Fibroblast of skin of scalp (primary cell): ENCODE measurements at regions not wholly inside any gene's neighbourhood (a gene's known extent, or its start where the extent isn't known, plus 50 kb on each side); places are given as distances from the start of the nearest gene placed in this dataset.

Experiments
- DNase-seq: peaks from one replicate; pipeline ENCODE4 v3.0.0-alpha.2; 2013

DNA sequence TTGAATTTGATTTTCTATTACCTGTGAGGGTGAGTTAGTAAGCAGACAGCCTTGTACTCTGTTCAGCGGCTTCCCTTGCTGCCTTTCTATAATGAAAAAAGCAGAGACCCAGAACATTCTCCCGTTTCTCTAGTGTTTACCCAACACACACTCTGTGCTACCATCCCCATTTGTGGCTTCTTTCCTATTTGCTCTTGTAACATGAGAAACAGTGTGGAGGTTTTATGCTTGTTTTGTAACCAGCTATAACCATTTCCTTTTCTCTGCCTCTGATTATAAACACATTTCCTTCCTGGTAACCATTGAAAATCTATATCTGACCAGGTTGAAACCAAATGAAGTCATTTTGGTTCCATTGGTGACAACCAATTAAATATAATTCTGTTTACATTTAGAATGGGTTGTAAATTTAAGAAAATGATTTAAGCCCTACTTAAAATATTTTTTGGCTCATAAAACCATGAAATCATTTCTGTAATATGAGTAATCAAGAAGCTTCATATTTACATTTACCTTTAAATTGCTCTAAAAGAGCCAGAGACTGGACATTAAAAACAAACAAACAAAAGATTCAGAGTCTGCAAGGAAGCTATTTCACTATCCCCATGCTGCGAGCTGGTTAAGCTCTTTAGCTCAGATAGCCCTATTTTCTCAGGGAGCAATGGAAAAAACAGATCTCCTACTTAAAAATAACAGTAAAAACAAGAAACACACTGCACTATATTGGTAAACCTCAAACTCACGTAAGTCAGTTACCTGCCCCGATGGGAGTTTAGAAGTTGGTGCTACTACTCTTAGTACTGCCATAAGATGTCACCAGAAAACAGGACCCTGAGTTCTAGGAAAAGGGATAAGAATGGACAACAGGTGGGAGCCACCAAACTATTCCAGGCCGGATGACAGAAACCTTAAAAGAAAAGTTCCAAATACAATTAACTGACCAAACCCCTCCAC, 206.5 kb upstream of the EEA1 start:
- peak; percentile 40 for DNase-seq

DNA sequence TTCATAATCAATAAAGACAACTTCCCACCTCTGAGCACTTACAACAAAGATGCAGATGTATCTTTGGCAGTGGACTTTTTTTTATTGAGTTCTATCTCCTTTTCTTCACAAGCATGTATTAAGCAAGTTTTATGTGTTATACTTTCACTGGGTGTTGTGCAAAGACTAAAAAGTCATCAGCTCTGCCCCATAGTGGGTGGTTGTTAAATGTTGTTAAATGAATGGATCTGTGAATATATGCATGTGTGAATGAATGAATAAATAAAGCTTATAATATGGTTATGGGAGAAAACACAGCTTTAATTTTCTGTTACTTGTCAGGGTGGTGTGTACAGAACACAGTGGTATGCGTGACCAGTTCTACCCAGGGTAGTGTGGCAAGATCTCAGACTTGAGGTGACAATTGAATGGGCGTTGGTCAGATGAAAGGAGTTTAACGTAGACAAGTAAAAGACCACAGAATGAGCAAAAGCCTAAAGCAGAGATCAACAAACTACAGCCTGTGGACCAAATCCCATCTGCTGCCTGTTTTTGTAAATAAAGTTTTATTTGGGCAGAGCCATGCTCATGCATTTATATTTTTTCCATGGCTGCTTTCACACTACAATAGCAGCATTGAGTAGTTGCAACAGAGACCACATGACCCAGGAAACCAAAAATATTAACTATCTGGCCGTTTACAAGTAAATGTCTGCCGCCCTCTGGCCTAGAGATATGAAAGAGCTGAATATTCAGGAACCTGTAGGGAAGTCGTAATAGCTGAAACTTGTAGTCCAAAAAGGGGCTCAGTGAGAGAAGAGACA, 207.4 kb upstream of the EEA1 start:
- DNase-seq, result no peak

DNA sequence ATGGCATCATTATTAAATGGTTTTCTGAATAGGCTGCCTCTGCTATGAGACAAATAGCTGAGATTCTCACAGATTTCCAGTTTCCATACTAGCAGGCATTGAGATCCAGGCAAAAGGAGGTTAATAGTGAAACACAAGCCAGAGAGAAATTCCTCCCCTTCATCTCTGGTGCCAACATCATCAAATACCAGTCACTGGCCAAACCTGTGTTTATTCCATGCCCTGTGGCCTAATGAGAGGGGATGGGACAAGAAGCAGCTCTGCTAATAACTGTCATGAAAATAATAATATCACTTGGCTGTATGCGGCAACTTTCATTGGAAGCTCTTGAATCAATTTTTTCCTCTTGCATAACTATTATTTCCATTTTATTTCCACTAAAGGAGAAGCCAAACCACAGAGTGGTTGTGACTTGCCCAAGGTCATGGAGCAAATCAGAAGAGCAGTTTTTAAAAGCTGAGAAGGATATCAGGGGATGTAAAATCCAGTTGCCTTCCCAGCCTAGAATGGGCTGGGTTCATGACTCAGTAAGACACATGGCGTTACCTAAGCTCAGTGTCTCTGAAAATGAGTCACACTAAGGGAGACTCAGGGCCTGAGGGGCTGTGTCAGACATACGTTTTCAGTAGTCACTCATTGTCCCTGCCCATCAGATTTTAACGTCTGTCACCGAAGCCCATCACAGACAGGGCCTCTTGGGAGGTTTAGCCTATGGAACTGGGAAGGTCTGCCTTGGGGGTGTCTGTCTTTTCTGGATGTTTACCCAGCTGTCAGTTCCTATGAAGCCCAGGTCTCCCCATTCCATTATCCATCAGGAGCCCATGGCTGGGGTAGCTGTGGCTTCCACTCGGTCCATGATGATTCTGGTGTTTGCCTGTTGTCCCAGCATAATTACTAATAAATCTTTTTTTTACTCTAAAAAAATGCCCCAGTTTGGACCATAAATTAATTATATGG, 208.8 kb upstream of the EEA1 start:
- DNase-seq, result peak; percentile 57

DNA sequence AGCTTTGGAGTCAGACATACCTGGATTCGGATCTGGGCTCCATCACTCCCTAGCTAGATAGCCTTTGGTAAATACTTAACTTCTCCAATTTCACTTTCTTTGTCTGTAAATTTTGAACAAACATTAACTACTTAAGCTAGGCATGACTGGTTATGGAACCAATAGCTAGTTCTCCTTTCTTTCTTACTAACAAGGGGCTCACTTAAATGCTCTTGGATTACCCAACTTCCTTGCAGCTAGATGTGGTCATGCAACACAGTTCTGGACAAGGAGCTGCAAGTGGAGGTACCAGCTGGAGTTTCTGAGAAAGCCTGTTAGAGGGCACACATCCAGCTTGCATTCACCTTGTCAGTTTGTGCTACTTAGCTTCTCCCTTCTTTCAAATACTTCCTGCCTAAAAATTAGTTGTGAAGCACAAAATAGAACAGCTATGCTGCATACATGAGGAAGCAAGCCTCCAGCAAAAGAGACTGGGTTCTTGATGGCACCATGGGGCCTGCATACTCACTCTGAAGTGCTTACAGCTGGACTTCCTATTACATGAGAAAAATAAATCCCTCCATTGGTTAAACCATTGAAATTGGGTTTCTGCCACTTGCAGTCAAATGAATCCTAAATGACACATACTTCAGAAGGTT, 210.1 kb upstream of the EEA1 start:
- DNase-seq, result no peak

DNA sequence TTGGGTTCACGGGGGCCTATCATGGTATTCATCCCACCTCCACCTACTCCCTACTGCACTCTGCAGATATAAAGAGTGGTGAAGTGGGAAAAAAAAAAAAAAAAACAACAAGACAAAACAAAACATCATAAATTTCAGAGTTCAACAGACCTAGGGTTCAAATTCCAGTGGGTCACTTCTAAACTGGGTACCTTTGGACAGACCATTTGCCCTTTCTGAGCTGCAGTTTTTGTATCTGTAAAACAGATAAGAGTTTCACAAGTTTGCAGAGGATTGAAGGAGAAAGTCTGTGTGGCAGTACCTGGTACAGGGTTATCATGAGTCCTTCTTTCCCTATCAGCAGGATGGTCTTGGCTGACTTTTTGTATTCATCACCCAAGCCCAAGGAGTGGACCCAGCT, 211.2 kb upstream of the EEA1 start:
- no peak for DNase-seq

DNA sequence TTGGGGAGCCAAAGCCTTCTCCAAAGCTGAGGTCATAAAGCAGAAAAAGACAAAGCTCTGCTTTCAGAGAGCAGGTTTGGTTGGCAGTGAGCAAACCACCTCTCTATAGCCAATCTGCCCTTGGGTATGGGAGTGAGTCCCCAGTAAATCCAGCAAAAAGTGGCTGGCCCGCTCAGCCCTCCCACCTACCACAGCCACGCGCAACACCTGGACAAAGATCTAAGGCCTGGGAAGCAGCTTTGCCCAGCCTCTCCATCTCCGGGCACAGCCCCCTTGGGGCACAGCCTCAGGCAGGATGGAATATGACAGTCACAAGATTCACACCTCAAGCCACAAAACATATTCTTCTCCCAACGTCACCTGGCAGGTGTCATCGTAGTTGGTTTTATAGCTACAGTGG, 211.7 kb upstream of the EEA1 start:
- no peak for DNase-seq

DNA sequence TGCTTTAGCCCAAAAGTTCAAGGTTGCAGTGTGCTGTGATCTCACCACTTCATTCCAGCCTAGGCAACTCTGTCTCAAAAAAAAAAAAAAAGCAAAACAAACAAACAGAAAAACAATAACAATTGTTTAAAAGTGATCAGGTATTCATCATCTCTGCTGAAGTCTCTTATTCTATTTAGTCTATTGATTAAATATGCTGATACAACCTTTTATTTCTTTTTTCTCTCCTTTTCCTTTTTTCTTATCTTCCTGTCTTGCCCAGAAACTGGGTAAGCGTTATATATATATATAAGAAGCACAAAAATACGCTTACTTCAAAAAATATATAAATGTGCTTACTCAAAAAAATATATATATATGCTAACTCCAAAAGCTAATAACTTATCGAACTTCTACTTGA, 213.8 kb upstream of the EEA1 start:
- no peak for DNase-seq

DNA sequence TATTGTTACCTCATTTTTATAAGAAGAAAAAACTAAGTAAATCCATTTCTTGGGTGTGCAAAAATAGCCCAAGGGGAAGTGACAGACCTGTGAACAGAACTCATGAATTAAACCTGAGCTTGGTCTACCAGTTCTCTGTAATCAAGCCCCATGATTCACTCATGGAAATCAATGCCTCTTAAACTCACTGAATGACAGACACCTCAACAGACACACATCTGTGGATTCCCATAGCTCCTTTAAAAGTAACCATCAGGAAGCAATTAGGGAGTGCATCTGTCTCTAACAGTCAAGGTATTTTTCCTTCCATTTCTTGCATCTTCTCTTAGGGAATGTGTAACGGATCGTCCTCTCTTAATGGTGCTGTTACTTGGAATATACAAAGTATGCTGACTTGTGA, 215.0 kb upstream of the EEA1 start:
- no peak for DNase-seq

DNA sequence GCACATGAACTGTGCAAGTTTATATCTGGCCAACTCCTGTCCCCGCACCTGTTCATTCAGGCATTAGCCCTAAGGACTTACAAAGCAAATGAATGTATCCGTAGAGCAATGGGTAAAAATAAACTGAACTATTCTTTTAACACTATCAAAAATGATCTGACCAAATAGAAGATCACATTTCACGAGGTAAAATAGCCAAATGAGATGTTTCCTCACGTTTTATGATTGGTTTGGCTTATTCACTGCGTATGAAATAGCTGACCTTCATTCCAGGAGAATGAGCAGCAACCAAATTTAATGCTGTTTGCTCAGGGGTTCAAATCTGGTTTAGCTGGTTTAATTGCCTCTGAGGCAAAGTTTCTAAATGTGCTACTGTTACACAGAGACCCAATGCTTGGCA, 216.0 kb upstream of the EEA1 start:
- no peak for DNase-seq

DNA sequence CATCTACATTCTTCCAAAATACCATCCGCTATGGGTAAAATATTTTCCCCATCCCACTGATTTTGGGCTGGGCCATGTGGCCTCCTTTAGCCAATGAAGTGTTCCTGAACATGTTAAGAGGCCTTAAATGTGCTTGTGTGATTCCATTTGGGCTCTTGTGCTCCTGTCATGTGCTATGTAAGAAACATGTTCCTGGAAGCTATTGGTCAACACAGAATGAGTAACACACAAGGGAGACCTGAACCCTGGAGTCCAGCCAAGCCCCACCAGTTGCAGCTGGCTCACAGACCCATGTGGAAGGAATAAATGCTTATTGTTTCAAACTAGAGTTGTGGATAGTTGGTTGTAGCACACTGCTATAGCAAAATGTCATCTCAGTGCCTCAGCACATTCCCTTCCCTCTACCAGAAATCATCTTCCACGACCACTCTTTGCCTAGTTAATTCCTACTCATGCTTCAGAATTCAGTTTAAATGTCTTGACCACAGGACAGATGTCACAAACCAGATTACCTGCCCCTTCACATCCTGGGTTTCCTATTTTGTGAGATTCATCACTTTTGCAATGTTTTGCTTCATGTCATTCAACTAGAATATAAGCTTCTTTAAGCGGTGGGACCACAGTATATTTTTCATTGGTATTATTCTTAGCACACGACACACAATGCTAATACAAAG, 217.3 kb upstream of the EEA1 start:
- peak; percentile 52 for DNase-seq

DNA sequence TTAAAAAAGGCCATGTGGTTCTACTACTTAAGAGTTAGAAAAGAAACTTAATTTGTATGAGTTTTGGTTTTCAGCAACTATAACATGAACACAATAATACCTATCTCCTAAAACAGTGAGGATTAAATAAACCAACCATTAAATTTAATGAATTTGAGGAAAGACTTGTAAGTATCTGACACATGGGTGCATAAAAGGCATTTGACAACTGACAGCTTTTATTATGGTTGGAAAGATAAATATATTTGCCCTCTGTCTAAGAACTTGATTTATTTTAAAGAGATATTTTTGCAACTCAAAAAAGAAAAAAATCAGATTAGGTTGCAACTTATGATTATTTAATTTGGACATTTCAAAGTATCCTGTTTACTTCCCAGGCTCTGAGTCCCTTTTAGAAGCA, 217.9 kb upstream of the EEA1 start:
- no peak for DNase-seq

DNA sequence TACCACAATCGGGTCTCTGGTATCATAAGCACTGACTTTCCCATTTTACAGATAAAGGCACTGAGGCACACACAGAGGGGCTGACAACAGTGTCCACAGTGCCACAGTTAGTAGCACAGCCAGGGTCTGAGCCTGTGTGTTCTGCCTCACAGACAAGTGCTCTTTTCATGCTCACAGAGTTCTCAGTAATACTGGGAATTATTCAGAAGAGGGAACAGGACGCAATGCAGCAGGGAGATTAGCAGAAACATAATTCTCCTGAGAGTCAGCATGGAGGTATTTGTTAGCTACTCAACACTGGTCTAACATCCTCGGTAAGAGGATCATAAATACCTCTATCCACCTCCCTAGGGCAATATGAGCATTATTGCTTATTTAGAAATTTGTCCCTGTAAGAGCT, 219.3 kb upstream of the EEA1 start:
- no peak for DNase-seq

DNA sequence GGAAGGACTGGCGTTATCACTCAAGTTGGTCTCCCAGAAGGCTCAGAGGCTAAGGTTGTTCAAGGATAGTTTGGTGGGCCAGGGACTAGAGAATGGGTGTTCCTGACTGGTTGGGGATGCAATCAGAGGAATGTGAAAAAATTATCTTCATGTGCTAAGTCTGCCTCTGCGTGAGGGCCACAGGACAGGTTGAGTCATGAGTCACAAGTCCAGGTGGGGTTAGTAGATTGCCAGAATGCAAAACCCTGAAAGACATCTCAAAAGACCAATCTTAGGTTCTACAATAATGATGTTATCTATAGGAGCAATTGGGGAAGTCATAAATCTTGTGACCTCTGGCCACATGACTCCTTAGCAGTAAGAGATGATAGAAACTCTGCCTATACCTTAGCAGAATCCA, 220.1 kb upstream of the EEA1 start:
- DNase-seq, result no peak

DNA sequence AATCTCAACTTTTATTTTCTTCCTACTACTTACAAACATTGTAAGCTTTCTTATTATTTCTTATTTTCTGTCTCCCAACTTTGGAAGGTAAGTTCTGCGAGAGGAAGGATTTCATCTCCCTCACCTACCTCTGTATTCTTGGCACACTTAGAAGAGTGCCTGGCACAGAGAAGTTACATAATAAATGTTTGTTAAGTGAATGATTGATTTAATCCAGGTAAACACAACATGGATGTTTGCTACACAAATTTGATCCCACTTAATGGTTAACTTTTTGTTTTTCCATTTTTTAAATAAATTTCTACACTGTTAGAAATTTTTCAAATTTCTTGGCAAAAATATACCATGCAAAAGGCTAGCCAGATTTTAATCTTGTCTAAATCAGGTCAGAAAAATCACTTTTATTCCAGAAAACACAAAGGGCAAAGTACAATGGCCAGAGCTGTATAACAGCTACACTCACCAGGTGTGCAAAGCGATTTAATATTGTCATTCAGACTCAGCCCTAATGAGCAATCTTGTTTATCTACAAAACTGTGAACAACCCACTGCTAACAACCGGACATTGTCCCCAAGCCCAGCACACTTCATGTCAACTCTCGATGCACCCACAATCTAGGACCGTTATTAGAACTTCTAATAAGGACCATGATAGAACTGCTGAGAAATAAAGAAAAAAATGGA, 222.1 kb upstream of the EEA1 start:
- DNase-seq, result no peak

DNA sequence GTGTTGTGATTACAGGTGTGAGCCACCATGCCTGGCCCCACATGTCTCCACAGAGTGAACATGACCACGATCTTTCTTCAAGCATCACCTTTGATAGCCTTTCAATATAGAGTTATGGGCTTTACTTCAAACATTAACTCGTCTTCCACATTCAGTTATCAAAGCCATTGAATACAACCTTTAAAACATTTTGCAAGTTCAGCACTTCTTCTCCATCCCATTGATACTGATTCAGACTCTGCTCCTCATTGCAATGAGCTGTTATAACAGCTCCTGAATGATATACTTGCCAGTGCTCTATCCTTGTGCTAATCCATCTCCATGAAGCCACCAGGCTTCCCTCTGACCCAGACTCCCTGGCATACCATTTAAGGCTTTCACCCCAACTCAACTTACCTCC, 223.5 kb upstream of the EEA1 start:
- DNase-seq, result no peak

DNA sequence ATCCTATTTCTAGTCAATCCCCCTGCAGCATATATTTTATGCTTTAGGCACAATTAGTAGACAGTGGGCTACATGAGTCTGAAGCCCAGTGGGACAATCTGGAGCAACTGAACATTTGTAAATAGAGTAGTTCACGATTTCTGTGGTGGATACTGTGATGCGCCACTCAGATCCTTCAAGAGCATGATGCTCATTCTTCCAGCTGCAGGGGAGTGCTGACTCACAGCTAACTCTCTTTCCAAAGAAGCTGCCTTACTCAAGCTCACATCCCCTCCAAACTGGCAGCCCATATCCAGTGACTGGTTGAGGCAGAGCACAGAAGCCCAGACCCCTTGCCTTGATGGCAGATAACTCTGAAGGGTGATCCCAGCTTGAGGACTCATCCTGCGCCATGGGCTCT, 224.2 kb upstream of the EEA1 start:
- DNase-seq, result peak; percentile 40

DNA sequence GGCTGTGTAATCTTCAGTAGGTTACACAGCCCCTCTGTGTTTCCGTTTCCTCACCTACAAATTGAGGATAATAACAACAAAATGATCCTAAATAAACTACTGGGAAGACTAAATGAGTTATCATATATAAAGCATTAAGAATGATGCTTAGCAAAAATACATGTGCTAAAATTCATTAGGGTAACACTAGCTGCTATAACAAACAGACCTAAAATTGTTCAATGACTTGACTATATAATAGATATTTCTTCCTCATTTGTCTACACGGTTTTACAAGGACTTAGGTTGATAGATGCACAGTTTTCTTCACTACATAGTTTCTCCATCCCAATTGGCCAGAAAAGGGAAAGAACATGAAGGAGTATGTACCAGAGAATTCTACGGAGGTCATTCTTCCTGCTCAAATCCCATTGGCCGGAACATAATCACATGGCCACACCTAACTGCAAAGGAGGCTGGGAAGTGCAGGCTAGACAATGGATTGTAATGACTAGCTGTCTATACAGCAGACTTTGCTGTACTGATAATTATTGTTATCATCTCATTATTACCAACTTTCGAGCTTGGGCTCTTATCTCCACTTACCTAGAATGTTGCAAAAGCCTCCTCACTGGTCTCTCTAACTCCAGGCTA, 223.5 kb upstream of the NUDT4 start:
- DNase-seq, result no peak

DNA sequence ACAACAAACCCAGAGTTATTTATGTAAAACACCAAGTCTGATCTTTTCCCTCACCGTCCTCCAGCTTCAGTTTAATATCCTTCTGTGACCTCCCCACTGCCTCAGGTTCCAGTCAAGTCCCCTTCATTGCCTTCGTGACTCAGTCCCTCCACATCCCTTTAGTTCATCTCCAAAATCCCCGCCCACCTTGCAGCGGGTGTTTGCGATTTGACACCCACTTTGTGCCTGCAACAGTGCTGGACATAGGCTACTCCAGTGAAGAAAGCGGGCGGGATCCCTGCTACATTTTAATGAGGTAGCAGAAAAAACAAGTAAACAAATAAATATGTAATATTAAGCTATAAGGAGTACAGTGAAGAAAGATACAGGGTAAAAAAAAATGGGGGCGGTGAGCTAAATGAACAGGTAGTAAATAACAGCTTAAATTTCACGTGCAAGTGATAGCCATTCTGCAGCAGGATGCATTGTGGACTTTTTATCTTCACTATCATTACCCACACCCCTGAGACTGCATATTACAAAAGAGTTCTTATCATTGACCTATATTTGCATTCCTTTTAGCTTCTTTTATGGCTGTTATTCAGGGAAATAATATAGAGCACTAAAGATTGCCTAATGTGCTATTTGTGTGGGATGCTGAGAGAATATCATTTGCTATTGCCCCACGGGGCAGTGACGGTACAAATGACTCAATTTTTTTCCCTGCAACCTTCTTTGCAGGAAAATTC, 222.8 kb upstream of the NUDT4 start:
- DNase-seq, result no peak

DNA sequence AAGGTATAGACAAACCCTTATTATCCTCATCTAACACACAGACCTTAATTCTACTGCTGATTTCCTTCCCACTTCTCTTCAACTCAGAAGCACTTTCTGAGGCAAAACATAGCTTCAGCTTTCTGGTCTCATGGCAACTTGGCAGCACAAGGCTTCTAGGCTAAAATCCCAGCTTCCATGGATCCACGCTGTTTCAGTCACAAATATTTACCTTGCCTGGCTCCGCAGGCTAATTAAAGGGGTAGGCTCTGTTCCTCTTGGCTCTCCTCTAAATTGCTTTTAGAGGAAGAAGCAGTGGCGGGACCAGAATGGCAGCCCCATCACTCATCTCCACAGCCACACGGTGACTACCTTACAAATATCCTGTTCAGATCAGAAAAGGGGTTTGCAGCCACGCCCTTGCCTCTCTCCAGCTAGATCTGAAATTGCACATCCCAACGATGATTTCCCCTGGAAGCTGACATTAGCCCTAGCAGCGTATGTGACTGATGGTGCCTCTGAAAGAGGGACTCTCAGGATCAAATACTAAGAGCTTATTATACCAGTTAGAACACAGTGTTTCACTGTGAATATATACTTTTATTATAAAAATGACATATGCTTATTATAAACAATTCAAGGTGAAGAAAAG, 221.5 kb upstream of the NUDT4 start:
- no peak for DNase-seq
